ENCODE measurements at regions not wholly inside any gene's neighbourhood (a gene's known extent, or its start where the extent isn't known, plus 50 kb on each side); places are given as distances from the start of the nearest gene placed in this dataset.

DNA sequence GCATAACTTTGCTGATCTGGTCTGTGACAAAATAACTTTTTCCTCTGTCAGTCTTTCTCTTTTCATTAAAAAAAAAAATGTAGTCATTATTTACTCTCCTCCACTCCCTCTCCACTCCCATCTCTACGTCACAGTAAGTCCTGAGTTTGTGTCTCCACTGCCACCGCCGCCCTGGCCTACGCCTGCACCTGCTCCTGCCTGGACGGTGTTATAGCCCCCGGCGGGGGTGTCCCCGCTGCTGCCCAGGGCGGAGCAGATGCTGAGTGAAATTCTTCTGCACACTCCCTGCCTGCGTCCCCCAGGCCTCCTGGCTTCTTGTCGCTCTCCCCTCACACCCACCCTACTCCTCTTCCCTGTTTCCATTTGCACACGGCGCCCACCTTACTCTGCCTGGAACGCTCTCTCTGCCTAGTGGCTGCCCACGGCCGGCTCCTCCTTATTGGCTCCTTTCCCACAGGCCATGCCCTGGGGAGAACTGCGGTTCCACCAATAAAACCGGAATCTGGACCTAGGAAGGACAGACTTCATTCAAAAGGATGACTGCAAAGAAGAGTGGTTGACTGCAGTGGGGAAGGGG is 55.2 kb upstream of the C1orf174 start:
- TF ChIP-seq, protein P1, sequence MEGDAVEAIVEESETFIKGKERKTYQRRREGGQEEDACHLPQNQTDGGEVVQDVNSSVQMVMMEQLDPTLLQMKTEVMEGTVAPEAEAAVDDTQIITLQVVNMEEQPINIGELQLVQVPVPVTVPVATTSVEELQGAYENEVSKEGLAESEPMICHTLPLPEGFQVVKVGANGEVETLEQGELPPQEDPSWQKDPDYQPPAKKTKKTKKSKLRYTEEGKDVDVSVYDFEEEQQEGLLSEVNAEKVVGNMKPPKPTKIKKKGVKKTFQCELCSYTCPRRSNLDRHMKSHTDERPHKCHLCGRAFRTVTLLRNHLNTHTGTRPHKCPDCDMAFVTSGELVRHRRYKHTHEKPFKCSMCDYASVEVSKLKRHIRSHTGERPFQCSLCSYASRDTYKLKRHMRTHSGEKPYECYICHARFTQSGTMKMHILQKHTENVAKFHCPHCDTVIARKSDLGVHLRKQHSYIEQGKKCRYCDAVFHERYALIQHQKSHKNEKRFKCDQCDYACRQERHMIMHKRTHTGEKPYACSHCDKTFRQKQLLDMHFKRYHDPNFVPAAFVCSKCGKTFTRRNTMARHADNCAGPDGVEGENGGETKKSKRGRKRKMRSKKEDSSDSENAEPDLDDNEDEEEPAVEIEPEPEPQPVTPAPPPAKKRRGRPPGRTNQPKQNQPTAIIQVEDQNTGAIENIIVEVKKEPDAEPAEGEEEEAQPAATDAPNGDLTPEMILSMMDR (IDR thresholded peaks at IDR 0.05) = no peak
- no peak for TF ChIP-seq POLR2A (IDR thresholded peaks at IDR 0.05)

Data from thyroid gland (tissue), 4 donors.